Activated CD4-positive, alpha-beta T cell treated with anti-CD3 and anti-CD28 coated beads, Interleukin-2, amount 10 ng/mL, durations not matched to agents 7 days and 5 days (primary cell): ENCODE measurements at regions not wholly inside any gene's neighbourhood (a gene's known extent, or its start where the extent isn't known, plus 50 kb on each side); places are given as distances from the start of the nearest gene placed in this dataset.

ENCODE experiments used
- CTCF ChIA-PET: fragments of 350-600 bp; sonication (Branson Sonifier 250); formaldehyde crosslinking; loops from one replicate; lab custom pipeline; 2021; ENCODE audit warnings: antibody characterized with exemption; lab: Charles Lee
- POLR2A ChIA-PET: fragments of 350-600 bp; sonication (Branson Sonifier 250); formaldehyde crosslinking; loops from one replicate; lab custom pipeline; 2021; ENCODE audit warnings: antibody characterized with exemption; lab: Charles Lee
- DNase-seq: peaks from one replicate; pipeline ENCODE4 v3.0.0-alpha.2; 2020
- H3K27ac Mint-ChIP-seq: one replicate; pipeline ENCODE4 v1.8.0; 2021; ENCODE audit warnings: mild to moderate bottlenecking, moderate library complexity, mixed read lengths
- H3K27me3 Mint-ChIP-seq: one replicate; pipeline ENCODE4 v1.8.0; 2021; ENCODE audit warnings: mixed read lengths
- H3K36me3 Mint-ChIP-seq: one replicate; pipeline ENCODE4 v1.8.0; 2021; ENCODE audit warnings: low read depth, mixed read lengths
- H3K4me1 Mint-ChIP-seq: one replicate; pipeline ENCODE4 v1.8.0; 2021; ENCODE audit warnings: mixed read lengths
- H3K4me3 Mint-ChIP-seq: one replicate; pipeline ENCODE4 v1.8.0; 2021; ENCODE audit warnings: mild to moderate bottlenecking, moderate library complexity, mixed read lengths
- H3K9me3 Mint-ChIP-seq: one replicate; pipeline ENCODE4 v1.8.0; 2021; ENCODE audit warnings: mixed read lengths

DNA sequence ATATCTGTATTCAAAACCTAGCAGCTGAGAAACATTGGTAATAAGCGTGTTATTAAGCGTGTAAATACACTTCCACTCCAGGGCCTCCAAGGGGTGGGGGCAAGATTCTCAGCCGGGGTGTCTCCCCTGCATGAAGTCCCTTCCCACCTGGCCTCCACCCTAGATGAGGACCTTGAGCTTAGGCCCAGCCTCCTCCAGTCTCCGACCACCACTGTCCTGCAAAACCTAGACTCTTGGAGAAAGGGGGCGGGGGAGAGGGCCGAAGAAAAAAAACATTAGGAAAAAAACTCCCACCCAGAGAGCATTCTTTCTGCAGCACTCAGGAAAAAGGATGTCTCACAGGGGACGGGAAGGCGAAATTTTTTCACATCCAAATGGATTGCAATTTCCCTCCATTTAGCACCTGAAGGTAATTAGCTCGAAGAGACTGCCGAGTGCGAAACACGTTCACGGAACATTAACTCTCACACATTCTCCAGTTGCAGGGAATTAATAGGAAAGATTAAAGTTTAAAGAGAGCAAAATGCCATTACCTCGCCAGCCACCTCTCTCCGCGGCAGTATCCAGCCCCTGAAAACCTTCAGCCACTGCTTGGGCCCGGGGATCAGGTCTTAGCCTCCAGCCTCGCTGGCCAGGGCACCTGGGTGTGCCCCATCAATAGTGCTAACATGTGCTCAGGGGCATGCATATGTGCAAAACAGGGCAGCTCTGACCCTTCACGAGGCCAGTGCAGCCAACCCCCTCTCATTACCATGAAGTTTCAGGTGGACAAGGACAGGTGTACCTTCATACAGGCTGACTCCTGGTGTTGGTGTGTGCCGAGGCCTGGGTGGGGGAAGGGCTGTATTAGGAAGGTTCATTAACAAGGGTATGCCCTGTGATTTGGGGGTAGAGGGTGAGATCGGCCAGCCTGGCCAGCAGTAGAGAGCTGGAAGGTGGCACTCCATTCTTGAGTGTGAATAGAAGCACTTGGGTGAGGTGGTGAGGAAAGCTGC lies 77.2 kb downstream of the HIF1AN start:
- CTCF ChIA-PET = interaction anchor here (1.7 kb wide), 1 partner anchor 16 kb away, joined by 4 read pairs; no protein-coding TSS in a partner anchor
- Mint-ChIP-seq H3K27me3 (peaks cover 45% of the 10 kb centered on the region), H3K9me3 (no peaks in the 10 kb centered on the region), H3K27ac (no peak overlapping the region), H3K4me3 (no peak overlapping the region), H3K36me3 (no peaks in the 10 kb centered on the region), H3K4me1 (no peaks in the 10 kb centered on the region)
- POLR2A ChIA-PET = no interaction called here
- DNase-seq = no peak

DNA sequence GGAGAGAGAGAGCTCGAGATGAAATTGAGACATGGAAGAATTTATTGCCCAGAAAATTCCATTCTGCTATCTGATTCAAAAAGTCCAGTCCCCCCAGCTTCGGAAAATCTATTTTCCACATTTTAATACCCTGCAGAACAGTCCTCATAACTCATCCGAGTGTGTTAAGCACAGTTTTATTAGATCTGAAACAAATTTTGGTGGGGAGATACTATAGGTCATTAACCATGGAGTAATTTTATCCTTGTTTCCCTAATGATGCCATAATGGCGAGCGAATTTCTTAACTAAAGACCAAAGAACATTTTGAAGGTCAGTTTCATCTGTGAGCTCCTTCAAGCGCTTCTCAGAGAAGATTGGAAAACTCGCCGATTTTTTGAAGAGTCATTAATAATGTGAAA lies 78.1 kb downstream of the HIF1AN start:
- H3K4me1 Mint-ChIP-seq = no peaks in the 10 kb centered on the region
- H3K27ac Mint-ChIP-seq = no peak overlapping the region
- DNase-seq = no peak
- no peaks in the 10 kb centered on the region for H3K36me3 Mint-ChIP-seq
- no peaks in the 10 kb centered on the region for H3K9me3 Mint-ChIP-seq
- POLR2A ChIA-PET = no interaction called here
- CTCF ChIA-PET = interaction anchor here (1.7 kb wide), 1 partner anchor 15 kb away, joined by 4 read pairs; no protein-coding TSS in a partner anchor
- no peak overlapping the region for H3K4me3 Mint-ChIP-seq
- H3K27me3 Mint-ChIP-seq = peaks cover 41% of the 10 kb centered on the region

DNA sequence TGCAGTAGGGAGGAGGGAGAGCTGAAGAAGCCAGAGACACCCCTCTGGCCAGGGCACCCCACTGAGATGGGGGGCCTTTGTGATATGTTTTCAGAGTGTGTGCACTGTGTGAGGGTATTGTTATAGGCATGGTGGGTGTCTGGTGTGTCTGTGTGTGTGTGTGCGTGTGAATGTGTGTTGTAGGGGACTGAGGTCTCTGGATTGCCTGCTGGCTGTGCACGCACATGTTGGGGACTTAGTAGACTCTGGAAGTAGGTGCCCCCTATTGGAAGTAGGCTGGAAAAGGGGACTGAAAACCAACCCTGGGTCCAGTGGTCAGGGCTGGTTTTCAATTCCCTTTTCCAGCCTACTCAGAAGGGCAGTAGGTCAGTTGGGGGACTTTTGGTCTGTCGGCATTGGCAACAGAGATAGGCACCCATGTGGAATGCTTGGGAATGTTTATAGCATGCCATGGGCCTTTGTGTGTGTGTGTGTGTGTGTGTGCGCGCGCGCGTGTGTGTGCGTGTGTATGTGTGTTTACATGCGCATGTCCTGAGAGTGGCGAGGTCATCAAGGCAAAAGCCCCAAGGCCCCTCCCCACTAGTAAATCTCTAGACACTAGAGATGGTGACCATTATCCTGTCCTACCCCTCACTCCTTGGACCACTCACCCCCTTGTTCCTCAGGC lies 78.8 kb downstream of the HIF1AN start:
- POLR2A ChIA-PET = no interaction called here

DNA sequence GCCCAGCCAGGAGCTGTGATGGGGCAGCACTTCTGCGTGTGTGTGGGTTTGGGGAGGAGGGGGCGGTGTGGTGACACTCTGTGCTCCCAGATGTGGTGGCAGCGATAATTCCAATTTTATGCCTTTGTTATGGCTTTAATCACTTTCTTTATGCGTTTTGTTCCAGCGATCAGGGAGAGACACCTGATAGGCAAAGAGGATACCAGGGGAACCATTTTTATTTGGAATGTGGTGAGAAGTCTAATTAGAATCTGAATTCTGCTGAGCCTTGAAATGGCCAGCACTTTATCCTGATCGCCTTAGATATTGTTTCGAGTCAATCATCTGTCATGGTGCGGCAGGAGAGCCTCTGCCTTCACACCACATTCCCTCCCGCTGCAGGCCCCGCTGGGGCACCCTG lies 79.5 kb downstream of the HIF1AN start:
- Mint-ChIP-seq H3K9me3 (no peaks in the 10 kb centered on the region), H3K4me1 (no peaks in the 10 kb centered on the region), H3K4me3 (no peak overlapping the region), H3K36me3 (no peaks in the 10 kb centered on the region), H3K27ac (no peak overlapping the region), H3K27me3 (peaks cover 47% of the 10 kb centered on the region)
- ChIA-PET CTCF (no interaction called here), POLR2A (no interaction called here)
- no peak for DNase-seq

More for the DNA sequence above, 78.8 kb downstream of the HIF1AN start:
- CTCF ChIA-PET = interaction anchor here (1.7 kb wide), 1 partner anchor 14 kb away, joined by 4 read pairs; no protein-coding TSS in a partner anchor
- Mint-ChIP-seq H3K36me3 (no peaks in the 10 kb centered on the region), H3K4me3 (no peak overlapping the region), H3K27me3 (peaks cover 48% of the 10 kb centered on the region), H3K4me1 (no peaks in the 10 kb centered on the region), H3K9me3 (no peaks in the 10 kb centered on the region), H3K27ac (no peak overlapping the region)
- DNase-seq = no peak

DNA sequence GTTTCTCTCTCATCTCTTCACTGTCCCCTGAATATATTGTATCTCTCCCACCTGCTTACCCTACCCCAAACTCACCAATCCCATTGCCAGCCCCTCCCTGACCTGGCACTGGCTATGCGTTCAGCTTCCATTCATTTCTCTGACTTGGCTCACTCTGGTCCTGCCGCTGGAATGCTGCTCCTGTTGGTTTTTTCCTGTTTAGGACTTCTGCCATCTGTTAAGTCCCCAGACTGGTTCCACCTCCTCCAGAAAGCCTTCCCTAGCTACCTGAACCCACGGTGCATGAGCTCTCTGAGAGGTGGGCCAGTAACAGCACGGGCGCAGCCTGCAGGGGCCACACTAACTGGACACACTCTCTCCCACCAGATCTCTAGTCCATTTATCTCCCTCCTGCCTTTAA lies 80.2 kb downstream of the HIF1AN start:
- Mint-ChIP-seq H3K27ac (no peak overlapping the region), H3K9me3 (no peaks in the 10 kb centered on the region), H3K4me3 (no peak overlapping the region), H3K4me1 (no peaks in the 10 kb centered on the region), H3K36me3 (no peaks in the 10 kb centered on the region), H3K27me3 (peaks cover 51% of the 10 kb centered on the region)
- no peak for DNase-seq
- CTCF ChIA-PET = no interaction called here
- POLR2A ChIA-PET = no interaction called here

DNA sequence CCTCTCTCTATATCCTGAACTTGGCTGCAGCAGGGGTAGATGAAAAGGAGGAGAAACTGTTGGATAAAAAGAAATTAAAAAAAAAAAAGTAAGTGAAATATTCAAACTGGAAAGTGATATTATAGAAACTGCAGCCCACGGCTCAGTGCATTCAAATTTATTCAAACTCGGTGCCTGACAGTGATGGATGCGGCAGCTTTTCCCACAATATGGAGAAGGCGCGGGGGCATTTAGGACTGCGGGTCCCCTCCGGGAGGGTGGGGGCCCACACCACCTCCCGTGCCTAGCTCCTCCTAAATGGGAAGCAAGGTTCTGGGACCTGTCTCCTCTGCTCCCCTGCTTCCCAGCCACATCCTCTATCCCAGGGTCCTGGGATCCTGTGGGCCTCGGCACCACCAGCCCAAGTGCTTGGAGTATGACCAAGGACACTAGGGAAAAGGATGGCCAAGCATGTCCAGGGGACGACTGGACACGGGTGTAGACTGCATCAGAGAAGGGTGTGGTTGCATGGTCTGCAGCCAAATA lies 82.4 kb downstream of the HIF1AN start:
- Mint-ChIP-seq H3K27ac (no peak overlapping the region), H3K4me1 (no peaks in the 10 kb centered on the region)

DNA sequence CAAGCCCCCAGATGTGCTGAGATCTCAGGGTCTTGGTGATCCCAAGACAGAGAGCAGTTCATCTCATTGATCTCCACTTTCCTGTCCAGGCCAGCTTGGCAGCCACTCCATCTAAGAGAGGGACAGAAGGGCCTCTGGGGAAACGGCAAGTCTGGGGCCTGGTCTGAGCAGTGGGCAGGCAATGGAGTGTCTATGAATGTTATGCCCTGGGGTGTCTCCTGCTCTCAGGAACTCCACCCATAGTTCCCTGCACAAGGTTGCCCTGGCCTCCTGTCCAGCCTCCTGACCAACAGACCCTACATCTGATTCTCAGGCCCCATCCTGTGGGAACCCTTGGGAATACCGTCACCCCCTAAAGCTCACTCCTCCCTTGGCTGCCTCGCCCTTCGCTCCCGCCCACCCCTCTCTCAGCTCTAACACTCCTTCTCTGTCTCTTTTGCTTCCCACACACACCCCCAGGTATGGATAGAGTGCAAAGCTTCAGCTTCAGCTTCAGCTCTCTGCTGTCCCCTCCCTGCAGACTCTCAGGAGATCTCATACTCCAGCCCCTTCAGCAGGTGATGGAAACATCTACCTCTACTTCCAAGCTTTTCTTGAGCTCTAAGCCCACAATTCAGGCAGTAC lies 83.0 kb downstream of the HIF1AN start:
- CTCF ChIA-PET = no interaction called here
- POLR2A ChIA-PET = no interaction called here
- H3K27me3 Mint-ChIP-seq = peaks cover 51% of the 10 kb centered on the region

More for the DNA sequence above, 82.4 kb downstream of the HIF1AN start:
- H3K36me3 Mint-ChIP-seq = no peaks in the 10 kb centered on the region
- H3K9me3 Mint-ChIP-seq = no peaks in the 10 kb centered on the region
- ChIA-PET POLR2A (no interaction called here), CTCF (interaction anchor here (0.8 kb wide), 1 partner anchor 16 kb away, joined by 3 read pairs; no protein-coding TSS in a partner anchor)
- H3K4me3 Mint-ChIP-seq = no peak overlapping the region
- no peak for DNase-seq
- H3K27me3 Mint-ChIP-seq = peaks cover 52% of the 10 kb centered on the region

DNA sequence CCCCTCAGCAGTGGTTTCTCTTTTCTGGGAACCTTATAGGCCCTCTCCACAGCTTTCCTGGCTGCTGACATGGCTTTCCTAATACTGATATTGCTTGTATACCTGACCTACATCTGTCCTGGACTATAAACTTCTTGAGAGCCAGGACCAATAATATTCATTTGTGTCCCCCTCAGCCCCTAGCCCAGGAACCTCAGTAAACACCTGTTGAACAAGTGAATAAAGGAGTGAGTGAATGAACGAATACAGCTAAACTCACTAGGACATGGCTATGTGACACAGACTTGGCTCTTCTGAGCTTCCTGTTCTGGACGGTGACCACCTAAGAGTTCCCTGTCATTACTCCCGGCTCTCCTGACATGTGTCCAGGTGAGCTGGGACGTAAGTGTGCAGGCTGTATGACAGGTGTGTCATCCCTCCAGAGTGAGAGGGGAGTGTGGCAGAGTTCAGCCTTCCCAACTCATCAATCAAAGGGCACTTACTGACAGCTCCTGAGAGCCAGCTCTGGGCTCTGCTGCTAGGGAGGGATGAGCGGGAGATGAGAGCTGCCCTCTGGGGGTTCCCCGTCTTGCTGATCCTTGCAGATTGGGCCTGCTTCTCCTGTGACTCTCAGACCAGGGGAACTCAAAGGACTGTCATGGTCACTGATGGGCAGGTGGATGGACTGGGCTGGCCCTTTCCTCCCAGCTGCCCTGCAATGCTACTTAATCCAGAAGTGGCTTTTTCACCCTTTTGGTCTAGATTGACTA lies 84.5 kb downstream of the HIF1AN start:
- no peak for DNase-seq
- Mint-ChIP-seq H3K4me1 (no peaks in the 10 kb centered on the region), H3K27me3 (peaks cover 57% of the 10 kb centered on the region), H3K27ac (no peak overlapping the region), H3K4me3 (no peak overlapping the region), H3K9me3 (no peaks in the 10 kb centered on the region), H3K36me3 (no peaks in the 10 kb centered on the region)
- ChIA-PET POLR2A (no interaction called here), CTCF (no interaction called here)

More for the DNA sequence above, 83.0 kb downstream of the HIF1AN start:
- Mint-ChIP-seq H3K9me3 (no peaks in the 10 kb centered on the region), H3K27ac (no peak overlapping the region), H3K36me3 (no peaks in the 10 kb centered on the region), H3K4me1 (no peaks in the 10 kb centered on the region), H3K4me3 (no peak overlapping the region)
- no peak for DNase-seq

DNA sequence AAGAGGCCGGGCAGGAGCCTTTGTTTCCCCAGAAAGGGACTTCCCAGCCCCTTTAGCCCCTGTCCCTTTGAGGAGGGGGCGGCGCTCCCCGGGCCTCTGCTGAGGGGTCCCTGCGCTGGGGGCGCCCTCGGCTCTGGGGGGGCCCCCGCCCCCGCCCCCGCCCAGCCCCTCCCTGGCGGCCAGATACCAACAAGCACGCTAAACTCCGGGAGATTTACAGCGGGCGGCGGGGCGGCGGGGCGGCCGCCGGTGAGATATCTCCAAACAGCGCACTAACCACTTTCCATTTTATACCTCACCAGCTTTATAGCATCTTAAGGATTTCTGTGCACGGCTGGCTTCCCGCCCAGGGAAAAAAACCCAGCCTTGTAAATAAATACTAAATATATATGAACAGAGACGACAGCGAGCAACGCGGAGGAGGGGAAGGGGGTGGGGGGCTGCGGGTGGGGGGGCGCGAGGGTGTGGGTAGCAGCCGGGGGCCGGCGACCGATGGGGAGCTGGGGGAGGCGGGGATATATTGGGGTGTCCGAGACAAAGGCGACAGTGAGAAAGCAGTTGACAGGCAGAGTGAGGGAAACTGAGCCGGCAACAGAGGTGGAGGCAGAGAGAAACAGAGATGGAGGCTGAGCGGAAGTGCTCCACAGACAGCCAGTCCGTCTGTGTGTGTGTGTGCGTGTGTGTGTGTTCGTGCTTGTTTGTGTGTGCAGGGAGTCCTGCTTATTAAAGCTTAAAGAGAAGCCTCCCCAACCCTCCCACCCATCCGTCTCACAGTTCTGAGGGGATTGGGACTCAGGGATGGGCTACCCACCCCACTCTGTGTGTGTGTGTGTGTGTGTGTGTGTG lies 85.8 kb downstream of the HIF1AN start:
- Mint-ChIP-seq H3K4me1 (no peaks in the 10 kb centered on the region), H3K36me3 (no peaks in the 10 kb centered on the region), H3K27me3 (peaks cover 58% of the 10 kb centered on the region), H3K4me3 (peak overlapping the region; percentile 35), H3K27ac (no peak overlapping the region), H3K9me3 (no peaks in the 10 kb centered on the region)
- CTCF ChIA-PET = no interaction called here
- POLR2A ChIA-PET = no interaction called here
- peak; percentile 45 for DNase-seq

DNA sequence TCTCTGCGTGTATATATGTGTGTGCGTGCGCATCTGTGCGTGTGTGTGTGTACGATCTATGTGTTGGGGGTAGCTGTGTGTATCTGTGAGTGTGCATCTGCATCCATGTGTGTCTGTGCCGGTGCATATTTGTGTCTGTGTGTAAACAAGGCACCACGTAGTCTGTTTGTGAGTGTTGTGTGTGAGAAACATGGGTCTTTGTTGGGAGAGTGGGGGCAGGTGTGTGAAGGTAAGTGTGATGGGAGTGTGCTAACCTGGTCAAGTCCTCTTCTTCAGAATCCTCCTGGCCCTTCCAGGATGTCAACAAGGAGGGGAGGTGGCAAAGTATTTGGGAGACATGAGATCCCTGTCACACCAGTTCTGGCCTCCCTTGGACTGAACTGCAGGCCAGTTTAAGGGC lies 87.2 kb downstream of the HIF1AN start:
- Mint-ChIP-seq H3K4me3 (no peak overlapping the region), H3K27ac (no peak overlapping the region), H3K4me1 (no peaks in the 10 kb centered on the region), H3K36me3 (no peaks in the 10 kb centered on the region), H3K27me3 (peaks cover 60% of the 10 kb centered on the region), H3K9me3 (no peaks in the 10 kb centered on the region)
- ChIA-PET CTCF (no interaction called here), POLR2A (no interaction called here)
- no peak for DNase-seq

DNA sequence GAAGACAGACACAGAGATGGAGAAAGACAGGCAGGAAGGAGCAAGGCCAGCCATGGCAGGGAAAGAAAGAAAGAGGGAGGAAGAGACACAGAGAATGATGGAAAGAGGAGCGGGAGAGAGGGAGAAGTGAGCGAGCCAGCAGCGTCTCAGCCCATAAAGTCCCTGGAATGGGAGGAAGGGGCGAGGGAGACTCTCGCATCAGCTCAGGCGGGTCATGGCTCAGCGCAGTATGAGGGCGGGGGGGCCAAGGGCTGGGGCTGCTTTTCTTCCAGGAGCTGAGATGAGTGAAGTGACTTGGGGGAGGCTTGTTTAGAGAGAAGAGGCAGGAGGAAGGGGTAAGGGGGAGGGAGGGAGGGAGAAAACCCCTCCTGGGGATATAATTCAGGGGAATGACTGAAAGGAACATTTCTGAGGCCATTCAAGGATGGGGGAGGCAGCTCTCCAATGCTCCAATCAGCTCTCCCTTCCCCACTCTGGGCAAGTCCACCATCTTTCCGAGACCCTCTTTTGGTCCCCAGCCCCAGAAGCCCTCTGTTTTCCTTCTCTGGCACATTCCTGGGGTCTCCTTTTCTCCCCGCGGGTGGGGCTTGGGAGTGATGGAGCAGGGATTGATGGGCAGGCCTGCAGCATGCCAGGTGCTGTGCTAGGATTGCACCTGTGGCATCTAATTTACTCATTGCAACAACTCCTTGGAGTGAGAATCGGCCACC lies 87.9 kb downstream of the HIF1AN start:
- POLR2A ChIA-PET = no interaction called here

More for the DNA sequence above, 87.9 kb downstream of the HIF1AN start:
- no peak overlapping the region for H3K4me3 Mint-ChIP-seq
- CTCF ChIA-PET = no interaction called here
- H3K9me3 Mint-ChIP-seq = no peaks in the 10 kb centered on the region
- H3K4me1 Mint-ChIP-seq = no peaks in the 10 kb centered on the region
- peaks cover 61% of the 10 kb centered on the region for H3K27me3 Mint-ChIP-seq
- no peaks in the 10 kb centered on the region for H3K36me3 Mint-ChIP-seq
- H3K27ac Mint-ChIP-seq = no peak overlapping the region
- no peak for DNase-seq
